ENCODE measurements at regions not wholly inside any gene's neighbourhood (a gene's known extent, or its start where the extent isn't known, plus 50 kb on each side); places are given as distances from the start of the nearest gene placed in this dataset.

DNA sequence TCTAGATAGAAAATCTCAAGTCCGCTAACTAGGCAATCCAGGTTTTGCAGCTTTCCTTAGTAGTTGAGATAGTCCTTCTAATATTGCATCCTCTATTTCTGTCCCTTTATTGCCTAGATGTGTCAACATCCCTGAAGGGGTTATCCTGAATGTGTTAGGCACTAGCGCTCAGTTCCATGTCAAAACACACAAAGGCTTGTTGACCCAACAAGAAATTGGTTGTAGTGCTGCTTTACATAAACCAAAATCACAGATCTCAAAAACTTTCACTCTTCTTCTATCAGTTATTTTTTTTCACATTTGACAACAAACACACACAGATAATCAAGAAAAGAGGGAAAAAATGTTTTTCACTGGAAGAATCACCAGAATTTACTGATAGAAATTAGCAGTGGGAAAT, 51.4 kb upstream of the SOX2 start:
- no peak for DNase-seq

DNA sequence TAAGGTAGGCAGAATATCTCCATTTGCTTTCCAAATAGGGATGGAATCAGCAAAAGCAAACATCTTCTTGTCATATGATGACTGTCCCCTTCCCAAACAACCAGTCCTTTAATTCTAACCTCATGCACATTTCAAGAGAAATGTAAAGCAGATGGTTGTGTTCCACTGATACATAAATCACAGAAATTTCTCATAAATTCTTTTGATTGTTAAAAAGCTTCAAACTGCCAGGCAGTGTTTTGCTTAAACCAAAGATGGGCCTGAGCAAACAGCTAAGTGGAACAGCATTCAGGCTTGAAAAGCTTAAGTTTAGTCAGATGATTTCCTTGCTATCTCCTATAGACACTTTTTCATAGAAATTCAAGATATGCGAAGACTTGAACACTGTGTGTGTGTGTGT, 74.3 kb upstream of the SOX2 start:
- no peak for DNase-seq

GRCh38 chr3:181637056-181637455, 74.7 kb upstream of the SOX2 start:
- no peak for DNase-seq

DNA sequence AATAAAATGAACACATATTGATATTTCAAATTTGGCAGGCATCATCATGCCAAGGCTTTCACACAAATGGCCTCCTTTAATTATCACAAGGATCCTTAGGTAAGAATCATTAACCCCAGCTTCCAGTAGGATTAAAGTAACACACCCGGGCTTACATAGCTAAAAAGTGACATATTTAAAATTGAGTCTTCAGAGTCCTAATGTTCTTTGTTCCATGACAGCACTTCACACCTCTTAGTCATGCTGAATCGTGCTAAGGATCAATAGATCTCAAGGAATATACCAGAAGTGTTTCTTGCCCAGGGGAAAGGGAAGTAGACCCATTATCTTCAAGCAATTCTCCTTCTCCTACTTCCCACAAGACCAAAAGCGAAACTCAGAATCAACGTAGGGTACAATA, 76.6 kb upstream of the SOX2 start:
- no peak for DNase-seq

DNA sequence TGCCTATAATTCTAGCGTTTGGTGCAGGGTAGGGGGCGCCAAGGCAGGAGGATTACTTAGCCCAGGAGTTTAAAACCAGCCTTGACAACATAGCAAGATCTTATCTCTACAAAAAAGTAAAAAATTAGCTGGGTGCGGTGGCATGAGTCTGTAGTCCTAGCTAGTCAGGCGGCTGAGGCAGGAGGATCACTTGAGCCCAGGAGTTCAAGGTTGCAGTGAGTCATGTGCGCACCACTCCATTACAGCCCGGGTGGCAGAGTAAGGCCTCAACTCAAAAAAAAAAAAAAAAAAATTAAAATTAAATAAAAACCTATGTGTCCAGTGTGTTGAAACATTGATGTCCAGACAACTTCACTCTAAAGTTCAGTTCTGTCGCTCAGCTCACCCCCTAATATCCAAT, 78.2 kb upstream of the SOX2 start:
- DNase-seq, result no peak

- no peak for DNase-seq
Measured at GRCh38 chr3:181631901-181632300, 79.8 kb upstream of the SOX2 start.

GRCh38 chr3:181630853-181631252, 80.9 kb upstream of the SOX2 start:
- no peak for DNase-seq

GRCh38 chr3:181629711-181630110, 82.0 kb upstream of the SOX2 start:
- DNase-seq, result no peak

DNA sequence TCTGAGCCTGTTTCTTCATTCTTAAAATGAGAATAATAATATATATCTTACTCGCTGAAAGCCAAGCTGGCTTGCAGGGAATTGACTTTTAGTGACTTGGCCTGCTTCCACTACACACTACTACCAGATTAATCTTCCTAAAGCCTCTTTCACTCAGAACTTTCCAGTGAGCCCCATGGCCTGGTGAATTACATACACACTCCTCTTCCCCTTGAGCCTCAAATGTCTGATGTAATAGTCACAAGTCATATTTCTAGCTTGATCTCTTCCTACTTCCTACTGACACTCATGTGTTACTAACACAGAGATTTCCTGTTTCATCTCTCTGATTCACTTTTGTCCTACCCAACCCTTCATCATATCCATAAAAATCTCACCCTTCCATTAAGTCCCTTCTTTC, 82.7 kb upstream of the SOX2 start:
- no peak for DNase-seq

- no peak for DNase-seq
Measured at GRCh38 chr3:181628384-181628783, 83.3 kb upstream of the SOX2 start.

- DNase-seq, result no peak
Measured at GRCh38 chr3:181626036-181626435, 85.7 kb upstream of the SOX2 start.

GRCh38 chr3:181623924-181624694, 87.6 kb upstream of the SOX2 start:
- peak; percentile 20 for DNase-seq

DNA sequence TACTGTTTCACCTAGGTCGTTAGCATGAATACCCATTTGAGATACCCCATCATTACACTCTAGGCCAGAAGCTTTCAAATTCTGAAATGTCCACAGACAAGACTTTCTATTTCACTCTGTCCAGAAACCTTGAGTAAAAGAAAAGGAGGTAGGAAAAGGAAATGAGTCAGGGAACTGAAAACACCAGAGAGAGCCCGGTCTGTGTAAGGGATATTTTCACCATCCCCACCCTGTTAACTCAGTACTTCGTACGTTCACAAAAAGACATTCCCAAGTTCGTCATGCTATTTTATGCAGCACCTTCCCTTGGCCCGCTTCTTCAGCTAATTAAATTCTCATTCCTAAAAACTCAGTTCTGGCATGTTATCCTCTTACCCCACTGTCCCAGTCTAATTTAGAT, 89.4 kb upstream of the SOX2 start:
- DNase-seq, result no peak

DNA sequence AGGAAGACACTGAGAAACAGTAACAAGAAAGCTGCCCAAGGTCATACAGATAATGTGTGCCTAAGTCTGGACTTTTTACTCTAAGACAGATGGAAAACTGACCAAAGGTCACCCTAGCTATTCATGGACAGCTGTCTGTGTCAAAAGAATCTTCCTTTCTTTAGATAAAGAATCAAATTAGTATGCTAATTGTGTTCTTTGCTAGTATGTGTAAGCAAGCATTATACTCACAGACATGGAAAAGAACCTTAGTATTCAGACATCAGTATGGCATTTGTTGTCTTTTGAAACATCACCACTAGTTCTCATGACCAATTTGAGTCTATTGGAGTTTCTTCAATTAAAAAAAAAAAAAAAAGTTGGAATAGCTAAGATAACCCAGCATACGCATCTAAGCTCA, 91.8 kb upstream of the SOX2 start:
- no peak for DNase-seq

GRCh38 chr3:181618260-181618659, 93.5 kb upstream of the SOX2 start:
- no peak for DNase-seq

GRCh38 chr3:181616088-181617070, 95.3 kb upstream of the SOX2 start:
- no peak for DNase-seq

DNA sequence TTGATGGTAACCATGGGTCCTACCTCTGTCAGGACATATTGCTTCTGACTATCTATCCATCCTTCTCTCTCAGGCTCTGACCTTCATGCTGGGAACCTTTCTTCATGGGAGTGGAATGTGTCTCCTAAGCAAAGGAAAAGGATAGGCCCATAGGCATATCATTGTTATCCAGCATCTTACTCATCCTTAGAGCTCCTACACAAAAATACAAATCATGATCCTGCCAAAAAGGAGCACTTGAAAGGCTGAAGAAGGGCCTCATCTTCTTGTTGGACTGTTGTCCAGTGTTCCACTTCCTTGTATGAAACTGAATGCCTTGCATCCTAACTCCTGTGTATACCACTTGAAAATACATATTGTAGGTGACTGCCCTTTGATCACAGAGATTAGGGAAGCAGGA, 96.1 kb upstream of the SOX2 start:
- no peak for DNase-seq

DNA sequence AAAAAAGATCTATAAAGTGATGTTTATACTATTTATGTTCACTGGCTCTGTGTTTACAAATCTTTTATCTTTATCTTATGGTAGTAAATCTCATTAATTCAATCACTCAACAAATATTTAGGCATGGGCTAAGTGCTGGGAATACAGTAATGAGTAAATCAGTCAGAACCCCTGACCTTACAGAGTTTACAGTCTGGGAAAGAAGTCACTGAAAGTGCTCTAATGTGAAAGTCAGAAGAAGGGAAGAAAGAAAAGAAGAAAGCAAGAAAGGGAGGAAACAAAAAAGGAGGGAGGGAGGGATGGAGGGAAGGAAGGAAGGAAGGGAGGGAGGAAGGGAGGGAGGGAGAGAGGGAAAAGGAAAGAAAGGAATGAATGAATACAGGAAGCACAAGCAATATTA, 96.8 kb upstream of the SOX2 start:
- DNase-seq, result no peak

DNA sequence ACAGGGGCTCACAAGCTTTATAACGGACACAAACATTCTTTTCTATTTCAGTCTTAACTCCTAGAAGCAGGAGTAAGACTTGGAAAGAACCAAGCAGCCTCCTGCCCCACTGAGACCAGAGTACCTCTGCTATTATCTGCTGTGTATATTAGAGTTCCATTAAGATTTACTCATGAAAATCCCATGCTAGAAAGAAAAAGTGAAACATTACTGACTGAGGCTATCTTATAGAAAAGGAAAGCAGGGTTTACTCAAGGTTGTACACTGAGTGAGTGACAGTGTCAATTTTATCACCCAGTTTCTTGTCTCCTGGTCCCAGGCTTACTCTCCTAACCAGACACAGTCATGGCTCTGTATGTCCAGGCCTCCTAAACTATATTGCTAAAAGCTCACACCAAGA, 97.9 kb upstream of the SOX2 start:
- DNase-seq, result no peak

DNA sequence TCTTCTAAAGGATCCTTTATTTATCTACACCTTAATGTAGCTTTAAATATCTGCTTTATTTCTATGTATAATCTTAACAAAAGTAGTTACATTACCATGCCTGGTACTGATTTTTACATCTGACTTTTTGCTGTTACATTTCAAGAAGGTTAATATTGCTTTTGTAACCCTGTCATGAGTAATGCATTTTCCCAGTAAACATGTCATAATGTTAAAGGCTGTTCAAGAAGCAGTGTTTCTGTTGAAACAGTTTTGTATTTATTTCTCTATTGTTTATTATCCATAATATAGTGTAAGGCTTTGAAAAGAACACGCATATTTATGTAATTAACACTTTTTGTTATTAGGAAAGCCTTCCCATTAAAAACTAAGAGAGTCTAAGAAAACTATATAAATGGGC, 98.5 kb upstream of the SOX2 start:
- DNase-seq, result no peak

- no peak for DNase-seq
Measured at GRCh38 chr3:181610973-181611265, 100.8 kb upstream of the SOX2 start.

- no peak for DNase-seq
Measured at GRCh38 chr3:181610083-181610972, 101.4 kb upstream of the SOX2 start.
